ENCODE measurements at regions not wholly inside any gene's neighbourhood (a gene's known extent, or its start where the extent isn't known, plus 50 kb on each side); places are given as distances from the start of the nearest gene placed in this dataset.

- TF ChIP-seq CTCF (IDR thresholded peaks at IDR 0.05) (no peak), NPAS2 (CRISPR knock-in tag; IDR thresholded peaks at IDR 0.05; ENCODE audit: borderline replicate concordance) (no peak), RAD21 (conservative IDR thresholded peaks at IDR 0.05 in 1 of 2, IDR thresholded peaks at IDR 0.05 in 1 of 2) (no peak)
Observed at GRCh38 chr2:136226903-136227302, 109.0 kb upstream of the CXCR4 start.

Measured in A549 (cell line).